Adrenal gland (tissue), 5 donors: ENCODE measurements at regions not wholly inside any gene's neighbourhood (a gene's known extent, or its start where the extent isn't known, plus 50 kb on each side); places are given as distances from the start of the nearest gene placed in this dataset.

ENCODE experiments used
- POLR2A ChIP-seq, 2 donors: fragments of 450-650 bp; IDR thresholded peaks; one replicate each; pipeline ENCODE4 v1.6.1; 2017; ENCODE audit warnings: antibody characterized with exemption in 2 of 2, mild to moderate bottlenecking in 2 of 2, moderate library complexity in 1 of 2
- TF ChIP-seq, protein P1 (sequence below), 6 experiments: fragments of 450-650 bp in 4 of 6; fragments of 200-600 bp in 2 of 6; sonication (generic) in 1 of 6; IDR thresholded peaks; 1 replicate in 5 of 6; 2 replicates in 1 of 6; pipeline versions ENCODE4 v1.5.1 to v1.8.0; 2016 to 2021; ENCODE audit warnings: antibody characterized with exemption in 6 of 6, mild to moderate bottlenecking in 2 of 6, moderate library complexity in 1 of 6
- donor health status: DM: no; HTN: no; CAD: no.

DNA sequence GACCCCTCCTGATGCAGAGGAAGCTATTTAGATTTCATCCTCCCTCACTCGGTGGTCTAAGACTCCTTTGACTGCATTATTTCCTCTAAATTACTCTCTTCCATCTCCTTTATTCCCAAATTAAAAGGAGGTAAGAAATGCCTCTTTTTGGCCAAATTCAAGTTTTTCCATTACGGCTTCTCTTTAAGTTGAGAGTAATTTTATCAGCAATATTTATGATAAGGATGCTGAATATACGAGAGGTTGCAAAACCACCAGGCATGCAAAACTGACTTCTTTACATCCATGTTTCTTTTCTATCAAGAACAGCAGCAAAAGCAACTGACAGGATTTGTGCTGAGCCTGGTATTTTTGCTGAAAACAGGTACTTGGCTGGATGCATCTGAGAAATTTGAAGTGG is 262.0 kb upstream of the RARB start:
- TF ChIP-seq, protein P1, sequence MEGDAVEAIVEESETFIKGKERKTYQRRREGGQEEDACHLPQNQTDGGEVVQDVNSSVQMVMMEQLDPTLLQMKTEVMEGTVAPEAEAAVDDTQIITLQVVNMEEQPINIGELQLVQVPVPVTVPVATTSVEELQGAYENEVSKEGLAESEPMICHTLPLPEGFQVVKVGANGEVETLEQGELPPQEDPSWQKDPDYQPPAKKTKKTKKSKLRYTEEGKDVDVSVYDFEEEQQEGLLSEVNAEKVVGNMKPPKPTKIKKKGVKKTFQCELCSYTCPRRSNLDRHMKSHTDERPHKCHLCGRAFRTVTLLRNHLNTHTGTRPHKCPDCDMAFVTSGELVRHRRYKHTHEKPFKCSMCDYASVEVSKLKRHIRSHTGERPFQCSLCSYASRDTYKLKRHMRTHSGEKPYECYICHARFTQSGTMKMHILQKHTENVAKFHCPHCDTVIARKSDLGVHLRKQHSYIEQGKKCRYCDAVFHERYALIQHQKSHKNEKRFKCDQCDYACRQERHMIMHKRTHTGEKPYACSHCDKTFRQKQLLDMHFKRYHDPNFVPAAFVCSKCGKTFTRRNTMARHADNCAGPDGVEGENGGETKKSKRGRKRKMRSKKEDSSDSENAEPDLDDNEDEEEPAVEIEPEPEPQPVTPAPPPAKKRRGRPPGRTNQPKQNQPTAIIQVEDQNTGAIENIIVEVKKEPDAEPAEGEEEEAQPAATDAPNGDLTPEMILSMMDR (IDR thresholded peaks at IDR 0.05): no peak
- TF ChIP-seq POLR2A (IDR thresholded peaks at IDR 0.05): no peak
